PC-3 (cell line): ENCODE measurements at regions not wholly inside any gene's neighbourhood (a gene's known extent, or its start where the extent isn't known, plus 50 kb on each side); places are given as distances from the start of the nearest gene placed in this dataset.

Source experiments
- ATAC-seq: fragments of 200-7000 bp; cut with Tn5 transposase; 2 replicates; pipeline ENCODE4 v1.9.1; 2020; ENCODE audit warnings: mild to moderate bottlenecking, moderate library complexity
- BruUV-seq: library from RNA; stranded (reverse); fragments of 400-500 nt; replicated peaks from 2 replicates; lab custom pipeline; 2021; lab: Mats Ljungman, UMichigan
- CTCF ChIA-PET: fragments of 300-600 bp; sonication (Branson Sonifier 250); formaldehyde crosslinking; loops from one replicate; lab custom pipeline; 2022; ENCODE audit warnings: antibody characterized with exemption; lab: Charles Lee
- POLR2A ChIA-PET: fragments of 300-600 bp; sonication (Branson Sonifier 250); formaldehyde crosslinking; loops from one replicate; lab custom pipeline; 2022; ENCODE audit warnings: antibody characterized with exemption; ENCODE audit not compliant: unreplicated experiment; lab: Charles Lee
- DNase-seq: peaks from one replicate; pipeline ENCODE4 v3.0.0-alpha.2; 2015
- H2AFZ ChIP-seq: fragments of 300-600 bp; sonication (generic); 2 replicates; pipeline ENCODE4 v1.6.0; 2016; ENCODE audit warnings: antibody characterized with exemption, low read length
- H3F3A ChIP-seq: fragments of 300-600 bp; sonication (generic); one replicate; pipeline ENCODE4 v1.6.0; 2017; ENCODE audit warnings: antibody characterized with exemption, low read length, control low read depth, mild to moderate bottlenecking; ENCODE audit not compliant: unreplicated experiment
- H3K27ac ChIP-seq: fragments of 300-600 bp; sonication (generic); 2 replicates; pipeline ENCODE4 v1.5.1; 2016; ENCODE audit warnings: mild to moderate bottlenecking, low read length
- H3K27me3 ChIP-seq: fragments of 300-600 bp; sonication (generic); 2 replicates; pipeline ENCODE4 v1.6.1; 2016; ENCODE audit warnings: low read length, mixed read lengths
- H3K36me3 ChIP-seq: fragments of 300-600 bp; sonication (generic); 2 replicates; pipeline ENCODE4 v1.6.1; 2016; ENCODE audit warnings: low read depth, mixed run types, low read length, mixed read lengths
- H3K4me1 ChIP-seq: fragments of 300-600 bp; sonication (generic); 2 replicates; pipeline ENCODE4 v1.5.1; 2016; ENCODE audit warnings: low read length; ENCODE audit not compliant: insufficient read depth
- H3K4me2 ChIP-seq: fragments of 300-600 bp; sonication (generic); 2 replicates; pipeline ENCODE4 v1.6.0; 2016; ENCODE audit warnings: low read length
- H3K4me3 ChIP-seq: fragments of 300-600 bp; sonication (generic); 2 replicates; pipeline ENCODE4 v1.5.1; 2016; ENCODE audit warnings: mild to moderate bottlenecking, low read length, mixed read lengths
- H3K79me2 ChIP-seq: fragments of 300-600 bp; sonication (generic); 2 replicates; pipeline ENCODE4 v1.6.1; 2017; ENCODE audit warnings: low read length, mixed read lengths
- H3K9ac ChIP-seq: fragments of 300-600 bp; sonication (generic); 2 replicates; pipeline ENCODE4 v1.6.0; 2016; ENCODE audit warnings: mild to moderate bottlenecking, low read length
- H3K9me2 ChIP-seq: fragments of 300-600 bp; sonication (generic); replicated peaks from 2 replicates; pipeline ENCODE4 v1.6.1; 2016; ENCODE audit warnings: mixed run types, low read length, mixed read lengths
- H3K9me3 ChIP-seq: fragments of 300-600 bp; sonication (generic); 2 replicates; pipeline ENCODE4 v1.6.1; 2016; ENCODE audit warnings: low read length, mixed read lengths
- H4K20me1 ChIP-seq: fragments of 300-600 bp; sonication (generic); 2 replicates; pipeline ENCODE4 v1.6.1; 2016; ENCODE audit warnings: low read length, mixed read lengths
- CTCF ChIP-seq: fragments of 300-600 bp; sonication (generic); conservative IDR thresholded peaks from 2 replicates; pipeline ENCODE4 v1.5.1; 2017; ENCODE audit warnings: antibody characterized with exemption, low read depth, mild to moderate bottlenecking, low read length
- EZH2 ChIP-seq: fragments of 300-600 bp; sonication (generic); IDR thresholded peaks from one replicate; pipeline ENCODE4 v1.6.1; 2017; ENCODE audit warnings: antibody characterized with exemption, mild to moderate bottlenecking, low read length; ENCODE audit not compliant: unreplicated experiment
- EZH2phosphoT487 ChIP-seq: fragments of 300-600 bp; sonication (generic); IDR thresholded peaks from 2 replicates; pipeline ENCODE4 v1.6.1; 2018; ENCODE audit warnings: mild to moderate bottlenecking, antibody characterized with exemption, low read length, borderline replicate concordance
- intact Hi-C: fragments of 100-400 bp; cut with micrococcal nuclease; formaldehyde crosslinking; loops from 2 replicates; pipeline ENCODE4 v1.9.0; 2023

GRCh38 chr13:94967183-94968039 is 255.1 kb upstream of the SOX21 start:
- peaks cover 10% of the 10 kb centered on the region; the same call in 1 of the 2 replicates for H3K4me1 ChIP-seq
- peak overlapping the region; percentile 92 for H2AFZ ChIP-seq
- no peaks in the 10 kb centered on the region for H4K20me1 ChIP-seq
- peak overlapping the region; percentile 62 for H3K9ac ChIP-seq
- ChIA-PET CTCF (interaction anchor here (0.5 to 1.5 kb wide), 5 partner anchors 15 to 308 kb away, joined by 3 to 5 read pairs (median 4); no protein-coding TSS in a partner anchor), POLR2A (no interaction called here)
- H3K27ac ChIP-seq = no peak overlapping the region
- no peaks in the 10 kb centered on the region for H3K27me3 ChIP-seq
- H3K36me3 ChIP-seq = no peaks in the 10 kb centered on the region
- intact Hi-C loops = loop anchor here (5.0 kb wide), 1 partner anchor 255 kb away; the partner anchor contains the start of gene SOX21
- TF ChIP-seq EZH2 = no peak
- no peak for TF ChIP-seq CTCF
- TF ChIP-seq EZH2phosphoT487 = no peak
- no peaks in the 10 kb centered on the region for H3K79me2 ChIP-seq
- BruUV-seq = no TSS peak
- no peaks in the 10 kb centered on the region for H3K9me3 ChIP-seq
- ATAC-seq (peak; percentile 87), DNase-seq (peak; percentile 34)
- no peaks in the 10 kb centered on the region for H3F3A ChIP-seq
- peak overlapping the region; percentile 66 for H3K4me3 ChIP-seq
- peak overlapping the region; percentile 82 for H3K4me2 ChIP-seq
- no peaks in the 10 kb centered on the region for H3K9me2 ChIP-seq

GRCh38 chr13:94966422-94966955 is 254.1 kb upstream of the SOX21 start:
- no peak for ATAC-seq
- intact Hi-C loops = loop anchor here (5.0 kb wide), 1 partner anchor 254 kb away; the partner anchor contains the start of gene SOX21
- no peak for DNase-seq
- Histone ChIP-seq H3K27me3 (no peaks in the 10 kb centered on the region), H3K9me3 (no peaks in the 10 kb centered on the region), H4K20me1 (no peaks in the 10 kb centered on the region), H3K9me2 (no peaks in the 10 kb centered on the region), H2AFZ (peak overlapping the region; percentile 92; the same call in 1 of the 2 replicates), H3K4me3 (0 out of 2 replicates have a peak overlapping the region, but pooled peaks have one; percentile 66), H3K27ac (no peak overlapping the region), H3K79me2 (no peaks in the 10 kb centered on the region), H3K9ac (no peak overlapping the region), H3F3A (no peaks in the 10 kb centered on the region), H3K4me2 (peak overlapping the region; percentile 82), H3K4me1 (peaks cover 10% of the 10 kb centered on the region; the same call in 1 of the 2 replicates), H3K36me3 (no peaks in the 10 kb centered on the region)
- ChIA-PET POLR2A (no interaction called here), CTCF (interaction anchor here (1.3 to 1.5 kb wide), 3 partner anchors 22 to 307 kb away, joined by 3 to 4 read pairs (median 3); no protein-coding TSS in a partner anchor)
- no TSS peak for BruUV-seq
- TF ChIP-seq CTCF (no peak), EZH2phosphoT487 (no peak), EZH2 (no peak)
